ENCODE measurements at regions not wholly inside any gene's neighbourhood (a gene's known extent, or its start where the extent isn't known, plus 50 kb on each side); places are given as distances from the start of the nearest gene placed in this dataset.

DNA sequence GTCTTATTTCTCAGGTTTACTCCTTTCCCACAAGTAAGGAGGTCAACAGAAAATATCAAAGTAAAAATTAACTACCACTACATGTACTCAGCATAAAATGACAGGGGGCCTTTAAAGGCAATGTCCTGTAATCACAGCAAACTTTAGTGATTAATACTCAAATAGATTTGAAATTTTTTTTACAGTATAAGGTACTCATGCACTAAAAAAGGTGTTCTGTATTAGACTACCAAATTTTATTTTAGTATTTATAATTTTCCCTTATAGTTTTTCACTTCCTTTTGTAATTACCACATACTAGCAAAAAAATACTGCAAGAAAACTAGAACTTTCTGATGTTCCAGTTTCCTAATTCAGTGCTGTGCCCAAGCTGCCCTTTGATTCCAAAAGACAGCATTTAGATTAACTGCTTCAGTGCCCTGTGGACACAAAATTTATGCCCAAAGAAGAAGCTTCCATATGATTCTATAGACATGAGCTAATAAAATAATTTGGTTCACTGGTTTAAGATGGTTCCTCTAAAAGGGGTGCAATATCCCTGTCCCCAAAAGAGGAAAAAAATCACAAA is 70.6 kb downstream of the KLF12 start:
- DNase-seq: no peak
- Mint-ChIP-seq H3K27me3 (no peaks in the 10 kb centered on the region), H3K4me1 (peaks cover 82% of the 10 kb centered on the region), H3K36me3 (ENCODE audit: low read depth) (peaks cover 61% of the 10 kb centered on the region), H3K9me3 (peaks cover 14% of the 10 kb centered on the region), H3K27ac (peak overlapping the region; percentile 86), H3K4me3 (peak overlapping the region; percentile 40)
- CTCF ChIA-PET: interaction anchor here (2.2 kb wide), 1 partner anchor 10 kb away, joined by 10 read pairs; no protein-coding TSS in a partner anchor
- POLR2A ChIA-PET: no interaction called here

DNA sequence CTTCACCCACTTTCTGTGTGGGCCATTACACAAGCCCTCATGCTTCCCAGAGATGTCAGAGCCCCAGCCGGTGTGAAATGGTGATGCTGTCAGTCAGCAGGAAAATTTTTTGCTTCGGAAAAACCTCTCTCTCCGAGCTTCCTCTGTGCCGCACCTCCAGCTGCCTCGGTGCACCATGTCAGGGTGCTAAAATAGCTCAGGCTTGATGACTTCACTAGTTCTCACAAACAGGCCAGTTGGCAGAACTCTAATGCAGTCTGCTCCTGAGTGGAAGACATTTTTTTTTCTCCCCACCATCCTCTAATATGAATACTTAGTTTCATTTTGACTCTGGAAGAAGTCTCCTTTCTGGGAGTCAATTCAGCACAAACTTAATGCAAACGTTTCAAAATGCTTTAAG is 71.3 kb downstream of the KLF12 start:
- DNase-seq: no peak
- Mint-ChIP-seq H3K27me3 (no peaks in the 10 kb centered on the region), H3K4me3 (peak overlapping the region; percentile 40), H3K9me3 (peaks cover 14% of the 10 kb centered on the region), H3K4me1 (peaks cover 80% of the 10 kb centered on the region), H3K36me3 (ENCODE audit: low read depth) (peaks cover 59% of the 10 kb centered on the region), H3K27ac (peak overlapping the region; percentile 86)
- POLR2A ChIA-PET: no interaction called here
- CTCF ChIA-PET: interaction anchor here (2.2 kb wide), 1 partner anchor 11 kb away, joined by 10 read pairs; no protein-coding TSS in a partner anchor

DNA sequence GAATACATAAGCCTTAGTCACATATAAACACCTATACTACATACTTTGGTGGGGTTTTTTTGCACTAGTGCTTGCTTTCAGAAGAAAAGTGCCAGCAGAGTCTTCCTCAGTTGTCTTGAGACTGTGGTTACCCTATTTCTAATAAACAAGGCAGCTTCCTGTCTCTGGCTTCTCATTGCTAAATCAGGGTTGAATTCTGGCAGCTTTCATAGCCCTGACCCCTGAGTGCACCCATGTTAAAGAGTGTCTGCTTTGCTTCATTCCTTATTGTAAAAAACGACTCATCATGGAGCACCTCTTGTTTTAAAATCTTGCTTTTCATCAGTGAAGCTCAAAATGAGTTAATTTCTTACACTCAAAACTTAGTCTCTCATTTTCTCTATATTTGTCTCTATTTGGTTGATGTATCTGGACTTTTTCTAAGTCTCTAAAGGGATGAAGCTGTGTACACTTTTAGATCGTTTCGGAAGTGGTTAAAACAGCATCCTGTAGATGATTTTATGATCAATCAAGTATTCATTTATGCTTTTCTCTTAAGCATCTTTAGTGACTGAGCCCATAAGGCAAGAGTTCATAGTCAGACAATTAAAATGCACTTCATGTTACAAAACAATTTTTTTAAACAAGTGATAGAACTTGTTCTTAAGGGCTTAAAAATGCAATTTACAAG is 72.1 kb downstream of the KLF12 start:
- peaks cover 78% of the 10 kb centered on the region for H3K4me1 Mint-ChIP-seq

DNA sequence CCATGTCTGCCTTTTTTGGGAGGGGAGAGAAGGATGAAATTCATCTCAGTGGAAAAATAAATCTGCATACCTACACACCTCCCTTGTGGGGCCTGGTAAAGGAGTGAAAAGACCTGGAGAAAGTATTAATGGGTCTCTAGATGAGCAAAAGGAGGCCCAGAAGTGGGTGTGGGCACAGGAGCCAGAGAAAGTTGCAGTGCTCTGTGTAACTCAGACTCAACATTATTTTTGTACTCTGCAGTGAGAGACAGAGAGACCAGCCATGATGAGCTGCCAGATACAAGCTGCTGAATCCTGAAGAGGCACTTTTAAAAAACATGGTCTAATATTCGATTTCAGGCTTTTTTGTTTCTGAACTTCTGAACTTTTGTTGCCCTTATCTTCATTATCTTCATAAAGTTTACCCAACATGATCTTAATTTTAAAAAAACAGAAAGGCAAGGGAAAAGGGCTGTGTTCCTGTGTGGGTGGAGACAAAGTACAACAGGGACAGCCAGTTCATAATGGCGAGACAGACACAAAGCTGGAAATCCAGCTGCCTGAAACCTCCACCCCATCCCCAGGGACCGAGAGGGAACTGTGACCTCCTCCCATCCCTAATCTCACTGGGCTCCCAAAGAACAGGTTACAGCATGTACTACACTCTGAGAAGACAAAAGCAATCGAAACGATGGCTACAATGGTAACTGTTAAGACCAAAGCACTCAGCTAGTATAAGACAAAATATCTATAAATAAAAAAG is 77.2 kb downstream of the KLF12 start:
- CTCF ChIA-PET: interaction anchor here (1.1 to 1.3 kb wide), 3 partner anchors 8 to 37 kb away, joined by 3 to 4 read pairs (median 3); no protein-coding TSS in a partner anchor
- DNase-seq: no peak
- Mint-ChIP-seq H3K4me3 (no peak overlapping the region), H3K36me3 (ENCODE audit: low read depth) (peaks cover 35% of the 10 kb centered on the region), H3K27ac (no peak overlapping the region), H3K9me3 (peaks cover 15% of the 10 kb centered on the region), H3K27me3 (no peaks in the 10 kb centered on the region), H3K4me1 (peaks cover 60% of the 10 kb centered on the region)
- POLR2A ChIA-PET: no interaction called here

More for the DNA sequence above, 72.1 kb downstream of the KLF12 start:
- H3K36me3 Mint-ChIP-seq (ENCODE audit: low read depth): peaks cover 55% of the 10 kb centered on the region
- peak overlapping the region; percentile 40 for H3K4me3 Mint-ChIP-seq
- peaks cover 16% of the 10 kb centered on the region for H3K9me3 Mint-ChIP-seq
- DNase-seq: peak; percentile 55
- H3K27ac Mint-ChIP-seq: peak overlapping the region; percentile 86
- H3K27me3 Mint-ChIP-seq: no peaks in the 10 kb centered on the region
- CTCF ChIA-PET: interaction anchor here (0.8 to 2.2 kb wide), 3 partner anchors 11 to 16 kb away, joined by 3 to 10 read pairs (median 3); no protein-coding TSS in a partner anchor
- POLR2A ChIA-PET: no interaction called here

DNA sequence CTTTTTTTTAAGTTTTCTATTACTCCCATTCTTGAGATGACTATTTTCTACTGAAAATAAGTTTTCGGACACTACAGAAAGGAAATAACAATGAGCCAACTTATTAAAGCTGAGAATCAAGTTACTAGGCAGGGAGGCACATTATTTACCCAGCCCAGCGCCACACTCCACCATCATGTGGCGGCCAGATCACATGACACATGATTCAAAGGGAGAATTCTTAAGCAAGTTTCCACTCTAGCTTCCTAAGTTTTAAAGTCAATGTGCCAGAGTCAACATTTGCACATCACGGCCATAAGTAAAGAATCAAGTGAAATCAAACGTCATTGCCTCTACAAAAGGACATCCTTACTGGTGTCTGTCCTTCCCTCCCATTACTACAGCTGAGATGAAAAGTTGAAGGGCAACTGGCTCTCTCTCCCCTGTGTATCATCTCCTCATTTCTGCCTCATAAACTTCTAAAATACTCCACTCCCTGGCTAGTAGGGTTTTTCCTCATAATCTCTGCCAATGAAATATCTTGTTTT is 81.7 kb downstream of the KLF12 start:
- no peak for DNase-seq
- peaks cover 6% of the 10 kb centered on the region for H3K9me3 Mint-ChIP-seq
- no peak overlapping the region for H3K4me3 Mint-ChIP-seq
- peaks cover 55% of the 10 kb centered on the region for H3K4me1 Mint-ChIP-seq
- H3K27me3 Mint-ChIP-seq: no peaks in the 10 kb centered on the region
- POLR2A ChIA-PET: no interaction called here
- H3K27ac Mint-ChIP-seq: no peak overlapping the region
- CTCF ChIA-PET: interaction anchor here (1.1 kb wide), 1 partner anchor 11 kb away, joined by 3 read pairs; no protein-coding TSS in a partner anchor
- H3K36me3 Mint-ChIP-seq (ENCODE audit: low read depth): peaks cover 27% of the 10 kb centered on the region

DNA sequence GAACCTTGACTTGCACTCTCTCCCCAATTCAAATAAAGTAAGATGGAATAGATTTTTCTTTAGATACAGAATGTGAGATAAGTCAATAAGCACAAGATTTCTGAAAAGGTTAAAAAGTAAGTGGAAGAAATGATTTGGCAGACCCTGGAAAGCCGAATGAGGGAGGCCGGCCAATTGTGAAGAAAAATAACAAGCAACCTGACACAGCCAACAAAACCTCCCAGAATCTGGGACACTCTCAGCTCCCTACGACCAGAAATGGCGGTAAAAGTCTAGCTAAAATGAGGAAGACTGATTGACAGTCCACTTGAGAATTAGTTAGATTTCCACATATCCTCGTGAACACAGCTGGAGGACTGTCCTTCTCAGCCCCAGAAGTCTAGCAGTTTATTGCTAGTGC is 85.4 kb downstream of the KLF12 start:
- no peak for DNase-seq
- peaks cover 6% of the 10 kb centered on the region for H3K9me3 Mint-ChIP-seq
- peaks cover 41% of the 10 kb centered on the region for H3K4me1 Mint-ChIP-seq
- H3K36me3 Mint-ChIP-seq (ENCODE audit: low read depth): peaks cover 38% of the 10 kb centered on the region
- no peak overlapping the region for H3K4me3 Mint-ChIP-seq
- H3K27ac Mint-ChIP-seq: no peak overlapping the region
- ChIA-PET CTCF (interaction anchor here (1.4 to 1.5 kb wide), 2 partner anchors 9 to 11 kb away, joined by 3 to 4 read pairs; no protein-coding TSS in a partner anchor), POLR2A (no interaction called here)
- no peaks in the 10 kb centered on the region for H3K27me3 Mint-ChIP-seq

DNA sequence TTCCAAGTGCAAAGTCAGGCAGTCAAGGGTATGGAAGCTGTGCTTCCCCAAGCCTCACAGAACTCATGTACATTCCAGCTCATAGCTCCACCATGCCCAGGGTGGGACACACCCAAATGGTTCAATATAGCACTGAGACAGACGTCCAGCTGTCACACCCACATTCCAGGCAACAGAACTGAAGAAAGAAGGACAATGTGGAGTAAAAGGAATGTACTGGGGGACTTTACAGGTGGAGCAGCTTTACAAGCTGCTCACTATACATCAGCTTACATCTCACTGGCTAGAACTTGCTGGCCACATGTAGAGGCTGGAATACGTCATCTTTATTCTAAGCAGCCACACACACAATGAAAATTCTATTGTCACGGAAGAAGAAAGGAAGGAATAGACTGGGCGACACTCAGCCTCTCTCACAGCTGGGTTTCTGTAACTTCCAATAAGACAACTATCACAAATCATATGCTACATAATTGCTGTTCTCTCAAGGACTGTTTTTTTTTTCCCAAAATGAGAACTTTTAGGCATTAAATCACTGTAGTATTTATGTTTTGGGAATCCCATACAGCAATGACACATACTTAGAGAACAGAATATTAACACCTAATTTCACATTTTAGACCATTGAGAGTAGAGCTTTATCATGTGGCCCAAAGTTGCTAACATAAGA is 86.1 kb downstream of the KLF12 start:
- DNase-seq: no peak
- H3K4me1 Mint-ChIP-seq: peaks cover 43% of the 10 kb centered on the region
- H3K27ac Mint-ChIP-seq: no peak overlapping the region
- no peak overlapping the region for H3K4me3 Mint-ChIP-seq
- H3K36me3 Mint-ChIP-seq (ENCODE audit: low read depth): peaks cover 35% of the 10 kb centered on the region
- ChIA-PET POLR2A (no interaction called here), CTCF (interaction anchor here (0.6 to 1.5 kb wide), 4 partner anchors 10 to 319 kb away, joined by 3 to 4 read pairs (median 4); no protein-coding TSS in a partner anchor)
- H3K9me3 Mint-ChIP-seq: peaks cover 6% of the 10 kb centered on the region
- no peaks in the 10 kb centered on the region for H3K27me3 Mint-ChIP-seq

DNA sequence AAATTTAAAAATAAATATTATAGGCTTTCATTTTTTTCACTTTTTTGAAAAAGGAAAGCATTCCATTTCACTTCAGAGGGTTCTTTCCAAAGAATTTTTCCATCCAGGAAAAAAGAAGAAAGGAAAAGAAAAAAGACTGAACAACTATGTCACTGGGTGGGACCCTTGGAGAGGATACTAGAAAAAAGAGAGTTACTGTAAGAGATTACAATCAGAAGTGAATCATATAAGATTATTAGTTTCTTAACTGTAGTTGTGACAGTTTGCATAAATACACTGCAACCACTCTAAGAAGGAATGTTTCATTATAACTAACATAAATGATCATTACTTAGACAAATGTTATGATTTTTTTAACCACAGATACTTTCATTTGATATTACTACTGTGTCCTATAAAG is 87.8 kb downstream of the KLF12 start:
- no peak for DNase-seq
- Mint-ChIP-seq H3K4me1 (peaks cover 38% of the 10 kb centered on the region), H3K4me3 (no peak overlapping the region), H3K9me3 (peaks cover 4% of the 10 kb centered on the region), H3K36me3 (ENCODE audit: low read depth) (peaks cover 34% of the 10 kb centered on the region), H3K27ac (no peak overlapping the region), H3K27me3 (no peaks in the 10 kb centered on the region)
- ChIA-PET POLR2A (no interaction called here), CTCF (interaction anchor here (0.6 kb wide), 1 partner anchor 21 kb away, joined by 4 read pairs; no protein-coding TSS in a partner anchor)

DNA sequence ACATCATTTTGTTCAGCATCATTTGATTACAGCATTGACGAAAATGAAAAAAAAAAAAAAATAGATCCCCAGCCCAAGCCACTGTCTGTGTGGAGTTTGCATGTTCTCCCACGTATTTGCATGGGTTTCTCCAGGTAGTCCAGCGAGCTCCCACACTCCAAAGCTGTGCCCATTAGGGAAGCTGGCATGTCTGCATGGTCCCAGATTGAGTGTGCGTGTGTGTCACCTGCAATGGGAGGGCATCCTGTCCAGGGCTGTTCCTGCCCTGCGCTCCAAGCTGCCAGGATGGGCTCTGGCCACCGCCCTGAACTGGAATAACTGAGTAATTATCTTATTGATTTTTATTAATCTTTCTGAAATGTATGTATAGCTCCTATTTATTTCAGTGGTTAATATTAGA is 88.6 kb downstream of the KLF12 start:
- no peaks in the 10 kb centered on the region for H3K27me3 Mint-ChIP-seq
- no peak overlapping the region for H3K27ac Mint-ChIP-seq
- H3K9me3 Mint-ChIP-seq: peaks cover 4% of the 10 kb centered on the region
- H3K4me1 Mint-ChIP-seq: peaks cover 35% of the 10 kb centered on the region
- no peak for DNase-seq
- ChIA-PET POLR2A (interaction anchor here (0.6 kb wide), 1 partner anchor 24 kb away, joined by 5 read pairs; no protein-coding TSS in a partner anchor), CTCF (interaction anchor here (0.6 to 0.7 kb wide), 4 partner anchors 16 to 285 kb away, joined by 3 to 4 read pairs (median 3); no protein-coding TSS in a partner anchor)
- no peak overlapping the region for H3K4me3 Mint-ChIP-seq
- peaks cover 28% of the 10 kb centered on the region for H3K36me3 Mint-ChIP-seq (ENCODE audit: low read depth)

DNA sequence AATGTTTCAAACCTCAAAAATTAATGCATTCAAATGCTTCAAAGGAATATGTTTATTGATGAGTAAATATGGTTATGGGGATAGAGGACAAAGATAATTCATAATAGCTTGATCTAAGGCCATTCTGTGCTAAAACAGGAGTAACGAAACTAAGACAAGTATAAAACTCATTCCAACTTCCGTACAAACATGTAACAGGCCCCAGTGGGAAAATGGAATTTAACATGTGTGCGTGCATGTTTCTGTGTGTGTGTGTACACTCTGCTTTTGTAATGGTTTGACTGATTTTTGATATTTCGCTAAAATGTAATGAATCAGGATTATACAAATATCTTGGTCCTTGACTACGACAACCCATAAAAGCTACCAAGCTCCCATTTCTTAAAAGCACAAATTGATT is 91.0 kb downstream of the KLF12 start:
- H3K36me3 Mint-ChIP-seq (ENCODE audit: low read depth): peaks cover 20% of the 10 kb centered on the region
- ChIA-PET CTCF (interaction anchor here (0.6 to 1.2 kb wide), 3 partner anchors 101 to 220 kb away, joined by 3 read pairs; no protein-coding TSS in a partner anchor), POLR2A (no interaction called here)
- H3K27me3 Mint-ChIP-seq: no peaks in the 10 kb centered on the region
- H3K4me1 Mint-ChIP-seq: peaks cover 28% of the 10 kb centered on the region
- H3K9me3 Mint-ChIP-seq: no peaks in the 10 kb centered on the region
- H3K4me3 Mint-ChIP-seq: no peak overlapping the region
- H3K27ac Mint-ChIP-seq: no peak overlapping the region
- DNase-seq: no peak

DNA sequence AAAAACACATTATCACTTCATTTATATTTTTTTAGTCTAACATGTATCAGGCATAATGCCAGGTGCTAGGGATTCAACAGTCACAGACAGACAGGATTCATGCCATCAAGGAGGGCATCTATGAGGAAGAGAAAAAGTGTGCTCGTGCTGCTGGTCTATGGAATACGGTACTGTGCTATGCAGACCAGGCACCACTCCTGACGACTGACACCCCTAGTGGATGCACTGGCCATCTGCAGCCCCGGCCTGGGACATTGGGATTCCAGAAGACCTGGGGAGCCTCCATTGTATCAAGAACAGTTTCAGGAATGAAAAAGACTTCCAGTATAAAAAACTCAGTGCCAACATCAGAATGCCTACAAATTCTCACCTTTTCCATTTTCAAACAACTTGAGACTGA is 94.0 kb downstream of the KLF12 start:
- Mint-ChIP-seq H3K27ac (no peak overlapping the region), H3K27me3 (no peaks in the 10 kb centered on the region), H3K9me3 (no peaks in the 10 kb centered on the region), H3K4me1 (peaks cover 41% of the 10 kb centered on the region), H3K4me3 (no peak overlapping the region), H3K36me3 (ENCODE audit: low read depth) (peaks cover 19% of the 10 kb centered on the region)
- DNase-seq: no peak
- ChIA-PET CTCF (no interaction called here), POLR2A (no interaction called here)

DNA sequence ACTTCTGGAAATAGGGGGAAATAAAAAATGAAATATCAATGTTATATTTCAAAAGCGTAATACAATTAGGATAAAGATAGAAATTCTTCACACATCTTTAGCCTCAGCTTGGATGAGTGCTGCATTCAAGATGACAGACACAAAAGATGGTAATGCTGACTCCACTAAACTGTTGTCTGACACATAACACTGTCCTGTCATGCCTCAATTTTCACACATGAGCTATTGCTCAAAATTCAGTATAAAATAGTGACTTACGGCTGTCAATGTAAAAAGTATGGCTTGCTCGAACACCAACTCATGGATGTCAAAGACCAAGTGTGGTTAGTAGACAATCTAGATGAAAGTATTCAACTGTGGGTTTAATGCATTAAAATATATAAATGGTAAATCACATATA is 94.5 kb downstream of the KLF12 start:
- no peaks in the 10 kb centered on the region for H3K27me3 Mint-ChIP-seq
- H3K27ac Mint-ChIP-seq: no peak overlapping the region
- POLR2A ChIA-PET: interaction anchor here (0.6 kb wide), 1 partner anchor 337 kb away, joined by 4 read pairs; no protein-coding TSS in a partner anchor
- peaks cover 17% of the 10 kb centered on the region for H3K36me3 Mint-ChIP-seq (ENCODE audit: low read depth)
- DNase-seq: no peak
- H3K4me3 Mint-ChIP-seq: no peak overlapping the region
- no peaks in the 10 kb centered on the region for H3K9me3 Mint-ChIP-seq
- CTCF ChIA-PET: no interaction called here
- H3K4me1 Mint-ChIP-seq: peaks cover 42% of the 10 kb centered on the region

Measured in activated CD4-positive, alpha-beta T cell treated with anti-CD3 and anti-CD28 coated beads, Interleukin-2, amount 10 ng/mL, durations not matched to agents 7 days and 5 days (primary cell).